ENCODE measurements at regions not wholly inside any gene's neighbourhood (a gene's known extent, or its start where the extent isn't known, plus 50 kb on each side); places are given as distances from the start of the nearest gene placed in this dataset.

DNA sequence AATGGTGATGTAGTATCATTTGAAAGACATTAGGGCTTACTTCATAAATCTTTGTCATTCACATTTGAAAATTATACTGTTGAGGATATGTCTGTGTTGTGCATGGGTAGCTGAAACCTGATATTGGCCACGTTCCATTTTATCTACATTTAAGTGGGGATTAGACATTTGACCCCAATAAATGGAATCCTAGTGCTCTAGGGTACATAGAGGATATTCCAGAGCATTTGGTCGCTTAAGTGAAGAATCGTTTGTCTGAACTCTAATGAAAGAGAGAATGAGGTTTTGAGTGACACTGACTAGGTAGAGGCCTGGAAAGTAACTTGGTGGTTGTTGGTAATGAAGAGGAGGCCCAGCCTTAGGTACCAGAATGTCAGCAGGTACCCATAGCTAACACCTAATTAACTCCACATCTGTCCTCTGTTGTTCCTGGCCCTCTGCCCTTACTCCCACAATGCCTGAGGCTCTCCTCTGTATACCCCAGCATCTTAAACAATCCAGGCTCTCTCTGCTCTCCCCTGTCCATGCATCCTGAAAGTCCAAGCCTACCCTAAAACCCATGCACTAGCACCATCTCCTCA is 299.5 kb upstream of the KLF3 start:
- TF ChIP-seq, protein P1, sequence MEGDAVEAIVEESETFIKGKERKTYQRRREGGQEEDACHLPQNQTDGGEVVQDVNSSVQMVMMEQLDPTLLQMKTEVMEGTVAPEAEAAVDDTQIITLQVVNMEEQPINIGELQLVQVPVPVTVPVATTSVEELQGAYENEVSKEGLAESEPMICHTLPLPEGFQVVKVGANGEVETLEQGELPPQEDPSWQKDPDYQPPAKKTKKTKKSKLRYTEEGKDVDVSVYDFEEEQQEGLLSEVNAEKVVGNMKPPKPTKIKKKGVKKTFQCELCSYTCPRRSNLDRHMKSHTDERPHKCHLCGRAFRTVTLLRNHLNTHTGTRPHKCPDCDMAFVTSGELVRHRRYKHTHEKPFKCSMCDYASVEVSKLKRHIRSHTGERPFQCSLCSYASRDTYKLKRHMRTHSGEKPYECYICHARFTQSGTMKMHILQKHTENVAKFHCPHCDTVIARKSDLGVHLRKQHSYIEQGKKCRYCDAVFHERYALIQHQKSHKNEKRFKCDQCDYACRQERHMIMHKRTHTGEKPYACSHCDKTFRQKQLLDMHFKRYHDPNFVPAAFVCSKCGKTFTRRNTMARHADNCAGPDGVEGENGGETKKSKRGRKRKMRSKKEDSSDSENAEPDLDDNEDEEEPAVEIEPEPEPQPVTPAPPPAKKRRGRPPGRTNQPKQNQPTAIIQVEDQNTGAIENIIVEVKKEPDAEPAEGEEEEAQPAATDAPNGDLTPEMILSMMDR (IDR thresholded peaks at IDR 0.05): no peak
- no peak for TF ChIP-seq POLR2A (IDR thresholded peaks at IDR 0.05)

Data from Peyer's patch (tissue), 4 donors.